ENCODE measurements at regions not wholly inside any gene's neighbourhood (a gene's known extent, or its start where the extent isn't known, plus 50 kb on each side); places are given as distances from the start of the nearest gene placed in this dataset.

GRCh38 chr14:82359201-82359600 is 825.5 kb upstream of the SEL1L start:
- Histone ChIP-seq H2AFZ (ENCODE audit: low read depth, low read length) (no peak overlapping the region), H3K27ac (ENCODE audit: insufficient read depth, low read depth, low read length) (no peak overlapping the region), H3K9ac (replicated peaks; ENCODE audit: extremely low read depth, insufficient read depth, low read length) (no peak overlapping the region), H4K20me1 (replicated peaks; ENCODE audit: control insufficient read depth, extremely low read depth, insufficient read depth, low read length) (no peaks in the 10 kb centered on the region), H3K4me2 (ENCODE audit: insufficient read depth, low read length) (no peak overlapping the region), H3K36me3 (ENCODE audit: control insufficient read depth in 2 of 2, extremely low read depth in 1 of 2, insufficient read depth in 2 of 2, low read length in 2 of 2) (no peaks in the 10 kb centered on the region), H3K9me3 (replicated peaks; ENCODE audit: control insufficient read depth, insufficient read depth, low read length) (peaks cover 4% of the 10 kb centered on the region), H3K4me1 (ENCODE audit: control insufficient read depth, extremely low read depth, insufficient read depth, low read length) (no peaks in the 10 kb centered on the region), H3K4me3 (replicated peaks in 1 of 3; ENCODE audit: insufficient read depth in 1 of 3, low read depth in 1 of 3, low read length in 3 of 3) (no peak overlapping the region), H3K79me2 (ENCODE audit: control insufficient read depth, insufficient read depth, low read length) (no peaks in the 10 kb centered on the region), H3K27me3 (ENCODE audit: control insufficient read depth in 2 of 2, insufficient read depth in 2 of 2, low read length in 2 of 2) (no peaks in the 10 kb centered on the region), H3K9me1 (replicated peaks; ENCODE audit: control insufficient read depth, extremely low read depth, insufficient read depth, low read length) (no peaks in the 10 kb centered on the region)
- ChIA-PET POLR2A (no interaction called here), CTCF (no interaction called here)
- TF ChIP-seq POLR2A (IDR thresholded peaks at IDR 0.05; ENCODE audit: low read depth, low read length) (no peak), MYC (IDR thresholded peaks at IDR 0.05; ENCODE audit: low read depth, low read length) (no peak), POLR2AphosphoS5 (IDR thresholded peaks at IDR 0.05; ENCODE audit: insufficient read depth, low read depth, low read length) (no peak), FOS (IDR thresholded peaks at IDR 0.05; ENCODE audit: borderline replicate concordance, insufficient read depth, low read length) (no peak)
- TF ChIP-seq, protein P1, sequence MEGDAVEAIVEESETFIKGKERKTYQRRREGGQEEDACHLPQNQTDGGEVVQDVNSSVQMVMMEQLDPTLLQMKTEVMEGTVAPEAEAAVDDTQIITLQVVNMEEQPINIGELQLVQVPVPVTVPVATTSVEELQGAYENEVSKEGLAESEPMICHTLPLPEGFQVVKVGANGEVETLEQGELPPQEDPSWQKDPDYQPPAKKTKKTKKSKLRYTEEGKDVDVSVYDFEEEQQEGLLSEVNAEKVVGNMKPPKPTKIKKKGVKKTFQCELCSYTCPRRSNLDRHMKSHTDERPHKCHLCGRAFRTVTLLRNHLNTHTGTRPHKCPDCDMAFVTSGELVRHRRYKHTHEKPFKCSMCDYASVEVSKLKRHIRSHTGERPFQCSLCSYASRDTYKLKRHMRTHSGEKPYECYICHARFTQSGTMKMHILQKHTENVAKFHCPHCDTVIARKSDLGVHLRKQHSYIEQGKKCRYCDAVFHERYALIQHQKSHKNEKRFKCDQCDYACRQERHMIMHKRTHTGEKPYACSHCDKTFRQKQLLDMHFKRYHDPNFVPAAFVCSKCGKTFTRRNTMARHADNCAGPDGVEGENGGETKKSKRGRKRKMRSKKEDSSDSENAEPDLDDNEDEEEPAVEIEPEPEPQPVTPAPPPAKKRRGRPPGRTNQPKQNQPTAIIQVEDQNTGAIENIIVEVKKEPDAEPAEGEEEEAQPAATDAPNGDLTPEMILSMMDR (IDR thresholded peaks at IDR 0.05; ENCODE audit: extremely low read depth in 1 of 2, insufficient read depth in 1 of 2, low read depth in 1 of 2, low read length in 2 of 2), result no peak
- dilution Hi-C loops (cut with MboI; ENCODE audit: extremely low pct_ligation_motif_present, low sequenced_read_pairs), result no loop called here
- no peak for DNase-seq (ENCODE audit: low read depth, low spot score)
- intact Hi-C loops (cut with micrococcal nuclease), result no loop called here
- FAIRE-seq, result no peak
- BruUV-seq (replicated peaks), result no TSS peak

DNA sequence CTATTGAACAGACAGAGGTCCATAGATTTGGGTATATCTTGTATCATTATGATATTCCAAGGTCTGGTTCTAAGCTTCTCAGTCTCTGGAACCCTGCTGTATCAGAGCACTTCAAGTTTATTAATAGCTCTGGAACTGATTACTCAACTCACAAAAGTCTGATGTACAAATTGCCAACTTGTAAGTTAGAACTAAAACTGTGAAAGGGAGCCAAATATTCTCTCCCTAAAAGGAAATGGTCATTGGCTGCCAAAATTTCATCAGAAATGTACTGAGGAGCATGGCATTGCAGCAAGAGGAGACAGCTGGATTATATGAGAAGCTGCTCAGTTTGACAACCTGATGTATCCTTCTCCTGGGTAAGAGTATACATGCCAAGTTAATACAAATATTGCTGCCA is 828.8 kb upstream of the SEL1L start:
- Histone ChIP-seq H3K4me2 (ENCODE audit: insufficient read depth, low read length) (no peak overlapping the region), H3K4me3 (replicated peaks in 1 of 3; ENCODE audit: insufficient read depth in 1 of 3, low read depth in 1 of 3, low read length in 3 of 3) (no peak overlapping the region), H3K36me3 (ENCODE audit: control insufficient read depth in 2 of 2, extremely low read depth in 1 of 2, insufficient read depth in 2 of 2, low read length in 2 of 2) (no peaks in the 10 kb centered on the region), H3K27ac (ENCODE audit: insufficient read depth, low read depth, low read length) (no peak overlapping the region), H3K27me3 (ENCODE audit: control insufficient read depth in 2 of 2, insufficient read depth in 2 of 2, low read length in 2 of 2) (no peaks in the 10 kb centered on the region), H3K9me1 (replicated peaks; ENCODE audit: control insufficient read depth, extremely low read depth, insufficient read depth, low read length) (no peaks in the 10 kb centered on the region), H3K79me2 (ENCODE audit: control insufficient read depth, insufficient read depth, low read length) (no peaks in the 10 kb centered on the region), H3K4me1 (ENCODE audit: control insufficient read depth, extremely low read depth, insufficient read depth, low read length) (no peaks in the 10 kb centered on the region), H4K20me1 (replicated peaks; ENCODE audit: control insufficient read depth, extremely low read depth, insufficient read depth, low read length) (no peaks in the 10 kb centered on the region), H3K9me3 (replicated peaks; ENCODE audit: control insufficient read depth, insufficient read depth, low read length) (peaks cover 4% of the 10 kb centered on the region), H2AFZ (ENCODE audit: low read depth, low read length) (no peak overlapping the region), H3K9ac (replicated peaks; ENCODE audit: extremely low read depth, insufficient read depth, low read length) (no peak overlapping the region)
- intact Hi-C loops (cut with micrococcal nuclease) (no loop called here), dilution Hi-C loops (cut with MboI; ENCODE audit: extremely low pct_ligation_motif_present, low sequenced_read_pairs) (no loop called here)
- FAIRE-seq, result no peak
- BruUV-seq (replicated peaks), result no TSS peak
- POLR2A ChIA-PET, result no interaction called here
- CTCF ChIA-PET, result no interaction called here
- no peak for DNase-seq (ENCODE audit: low read depth, low spot score)
- no peak for TF ChIP-seq MYC (IDR thresholded peaks at IDR 0.05; ENCODE audit: low read depth, low read length)
- TF ChIP-seq, protein P1 (IDR thresholded peaks at IDR 0.05; ENCODE audit: extremely low read depth in 1 of 2, insufficient read depth in 1 of 2, low read depth in 1 of 2, low read length in 2 of 2), result no peak
- TF ChIP-seq JUN (IDR thresholded peaks at IDR 0.05; ENCODE audit: borderline replicate concordance, insufficient read depth, insufficient read length, low read depth), result no peak
